WI38 (cell line): ENCODE measurements at regions not wholly inside any gene's neighbourhood (a gene's known extent, or its start where the extent isn't known, plus 50 kb on each side); places are given as distances from the start of the nearest gene placed in this dataset.
A peak's percentile ranks its signal among the peaks of the same experiment; 100 is the strongest.

Experiments
- H3K4me3 ChIP-seq: 2 replicates; pipeline ENCODE4 v1.5.1; 2011; ENCODE audit warnings: low read depth, mild to moderate bottlenecking, control low read depth, low read length
- TF ChIP-seq, protein P1 (sequence below): IDR thresholded peaks from 2 replicates; pipeline ENCODE4 v1.5.1; 2012; ENCODE audit warnings: low read depth, mild to moderate bottlenecking, control low read depth, low read length

GRCh38 chr11:104337273-104337672 lies 173.3 kb upstream of the PDGFD start:
- TF ChIP-seq, protein P1, sequence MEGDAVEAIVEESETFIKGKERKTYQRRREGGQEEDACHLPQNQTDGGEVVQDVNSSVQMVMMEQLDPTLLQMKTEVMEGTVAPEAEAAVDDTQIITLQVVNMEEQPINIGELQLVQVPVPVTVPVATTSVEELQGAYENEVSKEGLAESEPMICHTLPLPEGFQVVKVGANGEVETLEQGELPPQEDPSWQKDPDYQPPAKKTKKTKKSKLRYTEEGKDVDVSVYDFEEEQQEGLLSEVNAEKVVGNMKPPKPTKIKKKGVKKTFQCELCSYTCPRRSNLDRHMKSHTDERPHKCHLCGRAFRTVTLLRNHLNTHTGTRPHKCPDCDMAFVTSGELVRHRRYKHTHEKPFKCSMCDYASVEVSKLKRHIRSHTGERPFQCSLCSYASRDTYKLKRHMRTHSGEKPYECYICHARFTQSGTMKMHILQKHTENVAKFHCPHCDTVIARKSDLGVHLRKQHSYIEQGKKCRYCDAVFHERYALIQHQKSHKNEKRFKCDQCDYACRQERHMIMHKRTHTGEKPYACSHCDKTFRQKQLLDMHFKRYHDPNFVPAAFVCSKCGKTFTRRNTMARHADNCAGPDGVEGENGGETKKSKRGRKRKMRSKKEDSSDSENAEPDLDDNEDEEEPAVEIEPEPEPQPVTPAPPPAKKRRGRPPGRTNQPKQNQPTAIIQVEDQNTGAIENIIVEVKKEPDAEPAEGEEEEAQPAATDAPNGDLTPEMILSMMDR = no peak
- H3K4me3 ChIP-seq = no peak overlapping the region

DNA sequence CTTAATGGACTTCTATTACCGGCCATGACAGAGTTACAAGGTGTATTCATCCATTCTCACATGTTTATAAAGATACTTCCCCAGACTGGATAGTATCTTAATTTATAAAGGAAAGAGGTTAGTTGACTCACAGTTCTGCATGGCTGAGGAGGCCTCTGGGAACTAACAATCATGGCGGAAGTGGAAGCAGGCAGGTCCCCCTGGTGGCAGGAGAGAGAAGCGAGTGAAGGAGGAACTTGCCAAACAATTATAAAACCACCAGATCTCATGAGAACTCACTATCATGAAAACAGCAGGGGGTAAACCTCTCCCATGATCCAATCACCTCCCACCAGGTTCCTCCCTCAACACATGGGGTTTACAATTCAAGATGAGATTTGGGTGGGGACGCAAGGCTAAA lies 170.0 kb upstream of the PDGFD start:
- no peak overlapping the region for H3K4me3 ChIP-seq
- TF ChIP-seq, protein P1 = peak; percentile 32; the same call in 1 of the 2 replicates

GRCh38 chr11:104332110-104332509 lies 168.2 kb upstream of the PDGFD start:
- H3K4me3 ChIP-seq = no peak overlapping the region
- TF ChIP-seq, protein P1 = 0 out of 2 replicates have a peak, but pooled peaks have one; percentile 13

DNA sequence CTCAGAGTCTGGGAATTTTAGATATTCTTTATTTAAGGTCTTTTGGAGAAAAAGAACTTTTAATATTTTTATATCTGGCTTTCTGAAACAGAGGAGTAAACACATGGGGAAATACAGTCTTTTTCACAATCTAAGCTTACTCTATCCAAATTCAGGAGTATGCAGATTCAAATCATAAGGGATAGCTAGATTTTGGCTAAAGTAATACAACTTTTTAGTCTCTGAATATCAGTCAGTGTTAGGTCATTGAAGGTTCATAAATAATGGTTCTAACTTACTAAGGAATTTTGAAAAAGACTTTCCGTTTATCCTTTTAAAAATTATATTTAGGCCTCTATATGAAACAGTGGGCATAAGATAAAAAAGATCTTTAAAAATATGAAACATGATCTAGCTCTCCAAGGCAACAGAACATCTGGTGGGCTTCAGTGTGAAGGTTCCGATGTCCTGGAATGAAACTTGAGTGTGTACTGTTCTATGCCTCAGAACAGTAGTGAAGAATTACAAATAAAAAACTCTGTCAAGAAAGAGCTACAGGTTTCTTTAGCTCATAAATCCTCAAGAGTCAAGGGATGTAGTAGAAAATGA lies 165.2 kb upstream of the PDGFD start:
- no peak overlapping the region for H3K4me3 ChIP-seq
- TF ChIP-seq, protein P1 = no peak

- TF ChIP-seq, protein P1 = no peak
- no peak overlapping the region for H3K4me3 ChIP-seq
Measured at GRCh38 chr11:104328512-104328907, 164.6 kb upstream of the PDGFD start.

DNA sequence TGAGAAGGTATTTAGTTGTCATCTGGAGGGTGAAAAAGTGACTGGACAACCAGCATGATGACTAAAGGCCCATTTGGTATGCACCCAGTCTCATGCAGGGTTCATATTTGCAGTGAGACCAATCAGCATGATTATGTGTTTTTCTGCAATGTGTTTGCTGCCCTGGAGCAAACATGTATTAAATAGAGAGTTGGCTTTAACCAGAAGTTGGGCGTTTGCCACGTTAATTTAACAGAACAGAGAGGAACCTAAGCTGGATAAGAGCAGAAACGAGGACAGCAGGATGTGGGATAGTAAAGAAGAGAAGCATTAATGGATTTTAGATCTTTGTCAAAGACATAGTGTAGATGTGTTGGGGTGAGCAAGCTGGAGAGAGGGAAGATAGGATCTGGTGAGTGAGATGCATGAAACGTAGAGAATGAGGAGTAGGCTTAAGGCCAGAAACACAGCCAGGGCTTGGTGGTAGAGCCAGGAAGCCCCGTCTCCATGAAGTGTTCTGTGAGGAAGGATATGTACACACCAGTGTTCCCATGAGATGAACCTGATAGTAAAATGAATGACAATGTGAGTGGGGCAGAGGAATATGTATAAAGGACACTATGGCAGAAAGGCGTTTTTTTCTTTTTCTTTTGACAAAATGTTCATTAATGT lies 164.0 kb upstream of the PDGFD start:
- H3K4me3 ChIP-seq = no peak overlapping the region
- TF ChIP-seq, protein P1 = no peak

- no peak overlapping the region for H3K4me3 ChIP-seq
- TF ChIP-seq, protein P1 = no peak
Measured at GRCh38 chr11:104325093-104325492, 161.1 kb upstream of the PDGFD start.
